ENCODE measurements at regions not wholly inside any gene's neighbourhood (a gene's known extent, or its start where the extent isn't known, plus 50 kb on each side); places are given as distances from the start of the nearest gene placed in this dataset.
A peak's percentile ranks its signal among the peaks of the same experiment; 100 is the strongest.
"Not testable (repeated sequence)": the region's sequence is repeated elsewhere in the genome, so short reads cannot be mapped to it uniquely, and the experiment has no call there.

DNA sequence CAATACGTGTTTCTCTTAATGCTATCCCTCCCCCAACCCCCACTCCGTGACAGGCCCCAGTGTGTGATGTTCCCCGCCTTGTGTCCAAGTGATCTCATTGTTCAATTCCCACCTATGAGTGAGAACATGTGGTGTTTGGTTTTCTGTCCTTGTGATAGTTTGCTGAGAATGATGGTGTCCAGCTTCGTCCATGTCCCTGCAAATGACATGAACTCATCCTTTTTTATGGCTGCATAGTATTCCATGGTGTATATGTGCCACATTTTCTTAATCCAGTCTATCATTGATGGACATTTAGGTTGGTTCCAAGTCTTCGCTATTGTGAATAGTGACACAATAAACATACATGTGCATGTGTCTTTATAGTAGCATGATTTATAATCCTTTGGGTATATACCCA is 52.5 kb downstream of the KIAA0408 start:
- not testable (repeated sequence) for DNase-seq (ENCODE audit: low read depth in 2 of 2)

GRCh38 chr6:127406122-127406521 is 53.1 kb downstream of the KIAA0408 start:
- DNase-seq (ENCODE audit: low read depth in 2 of 2), result no peak

GRCh38 chr6:127404594-127405178 is 54.5 kb downstream of the KIAA0408 start:
- no peak for DNase-seq (ENCODE audit: low read depth in 2 of 2)

GRCh38 chr6:127404133-127404532 is 55.1 kb downstream of the KIAA0408 start:
- DNase-seq (ENCODE audit: low read depth in 2 of 2), result no peak

- DNase-seq (ENCODE audit: low read depth in 2 of 2), result no peak
Observed at GRCh38 chr6:127403636-127404035, 55.6 kb downstream of the KIAA0408 start.

- peak in 1 of 2 donors; percentile 4 for DNase-seq (ENCODE audit: low read depth in 2 of 2)
Observed at GRCh38 chr6:127402890-127403617, 56.1 kb downstream of the KIAA0408 start.

- no peak for DNase-seq (ENCODE audit: low read depth in 2 of 2)
Observed at GRCh38 chr6:127397729-127398630, 54.6 kb upstream of the ECHDC1 start.

- DNase-seq (ENCODE audit: low read depth in 2 of 2), result not testable (repeated sequence)
Observed at GRCh38 chr6:127397171-127397597, 53.8 kb upstream of the ECHDC1 start.

Measured in lung microvascular endothelial cell (primary cell).